Central memory CD8-positive, alpha-beta T cell (primary cell): ENCODE measurements at regions not wholly inside any gene's neighbourhood (a gene's known extent, or its start where the extent isn't known, plus 50 kb on each side); places are given as distances from the start of the nearest gene placed in this dataset.
A peak's percentile ranks its signal among the peaks of the same experiment; 100 is the strongest.
"Not testable (repeated sequence)": the region's sequence is repeated elsewhere in the genome, so short reads cannot be mapped to it uniquely, and the experiment has no call there.

Experiments
- ATAC-seq: fragments of 150-1000 bp; cut with Tn5 transposase; replicated peaks from 2 replicates; pipeline ENCODE4 v1.10.0; 2022; ENCODE audit warnings: mild to moderate bottlenecking, moderate FRiP score, moderate number of reproducible peaks; ENCODE audit not compliant: poor library complexity, severe bottlenecking; ENCODE audit errors: extremely low read depth
- DNase-seq, 2 donors: peaks; one replicate each; pipeline ENCODE4 v3.0.0; 2021; ENCODE audit warnings: low spot score in 2 of 2
- H3K27ac Mint-ChIP-seq: one replicate; pipeline ENCODE4 v1.8.0; 2022; ENCODE audit warnings: low read depth, mild to moderate bottlenecking, moderate library complexity, mixed read lengths
- H3K27me3 Mint-ChIP-seq: one replicate; pipeline ENCODE4 v1.8.0; 2022; ENCODE audit warnings: mixed read lengths
- H3K36me3 Mint-ChIP-seq: one replicate; pipeline ENCODE4 v1.8.0; 2022; ENCODE audit warnings: mild to moderate bottlenecking, moderate library complexity, mixed read lengths; ENCODE audit not compliant: insufficient read depth
- H3K4me1 Mint-ChIP-seq: one replicate; pipeline ENCODE4 v1.8.0; 2022; ENCODE audit warnings: mixed read lengths
- H3K4me3 Mint-ChIP-seq: one replicate; pipeline ENCODE4 v1.8.0; 2022; ENCODE audit warnings: mild to moderate bottlenecking, moderate library complexity, mixed read lengths
- H3K9me3 Mint-ChIP-seq: one replicate; pipeline ENCODE4 v1.8.0; 2022; ENCODE audit warnings: mixed read lengths

DNA sequence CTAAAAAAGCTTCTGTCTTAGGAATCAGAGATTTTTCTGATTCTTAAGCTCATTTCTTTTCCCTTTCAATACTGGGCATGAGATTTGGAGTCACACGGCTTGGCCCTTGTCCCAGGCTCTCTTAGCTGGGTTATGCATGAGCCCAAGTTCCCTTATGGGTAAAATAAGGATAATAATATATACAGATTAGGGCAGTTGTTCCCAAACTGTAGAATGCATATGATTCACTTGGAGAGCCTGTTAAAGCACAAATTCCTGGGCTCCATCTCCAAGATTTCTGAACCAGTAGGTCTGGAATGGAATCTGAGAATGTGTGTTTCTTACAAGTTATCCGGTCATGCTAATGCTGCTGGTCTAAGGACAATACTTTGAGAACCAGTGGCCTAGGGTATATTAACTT is 154.0 kb downstream of the REEP3 start:
- Mint-ChIP-seq H3K27ac (no peak overlapping the region), H3K27me3 (no peaks in the 10 kb centered on the region), H3K4me1 (no peaks in the 10 kb centered on the region), H3K36me3 (no peaks in the 10 kb centered on the region), H3K4me3 (no peak overlapping the region), H3K9me3 (no peaks in the 10 kb centered on the region)
- no peak for DNase-seq
- no peak for ATAC-seq

DNA sequence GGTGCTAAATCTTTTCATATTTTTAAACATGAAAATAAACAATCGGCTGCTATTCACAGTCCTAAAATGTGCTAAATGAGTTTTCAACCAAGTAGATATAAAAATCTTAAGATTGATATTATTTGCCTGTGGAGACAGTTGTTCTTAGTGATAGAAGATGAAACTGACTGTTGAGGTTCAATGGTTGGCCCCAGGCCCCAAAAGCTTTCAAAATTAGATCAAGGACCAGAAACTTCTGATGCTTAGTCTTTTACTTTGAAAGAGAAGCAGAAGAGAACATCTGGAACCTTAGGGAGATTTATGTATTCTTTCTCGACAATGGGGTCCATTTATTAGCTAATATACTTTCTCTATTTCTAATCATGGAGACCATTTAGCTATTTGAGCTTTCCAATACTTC is 155.8 kb downstream of the REEP3 start:
- DNase-seq (no peak), ATAC-seq (no peak)
- Mint-ChIP-seq H3K9me3 (no peaks in the 10 kb centered on the region), H3K27me3 (peaks cover 2% of the 10 kb centered on the region), H3K36me3 (no peaks in the 10 kb centered on the region), H3K27ac (no peak overlapping the region), H3K4me1 (no peaks in the 10 kb centered on the region), H3K4me3 (no peak overlapping the region)

- not testable (repeated sequence) for H3K9me3 Mint-ChIP-seq, H3K4me3 Mint-ChIP-seq, H3K27ac Mint-ChIP-seq, ATAC-seq, DNase-seq, H3K4me1 Mint-ChIP-seq, H3K36me3 Mint-ChIP-seq
- peaks cover 22% of the 10 kb centered on the region for H3K27me3 Mint-ChIP-seq
These were observed 159.3 kb downstream of the REEP3 start for GRCh38 chr10:63680545-63680944.

DNA sequence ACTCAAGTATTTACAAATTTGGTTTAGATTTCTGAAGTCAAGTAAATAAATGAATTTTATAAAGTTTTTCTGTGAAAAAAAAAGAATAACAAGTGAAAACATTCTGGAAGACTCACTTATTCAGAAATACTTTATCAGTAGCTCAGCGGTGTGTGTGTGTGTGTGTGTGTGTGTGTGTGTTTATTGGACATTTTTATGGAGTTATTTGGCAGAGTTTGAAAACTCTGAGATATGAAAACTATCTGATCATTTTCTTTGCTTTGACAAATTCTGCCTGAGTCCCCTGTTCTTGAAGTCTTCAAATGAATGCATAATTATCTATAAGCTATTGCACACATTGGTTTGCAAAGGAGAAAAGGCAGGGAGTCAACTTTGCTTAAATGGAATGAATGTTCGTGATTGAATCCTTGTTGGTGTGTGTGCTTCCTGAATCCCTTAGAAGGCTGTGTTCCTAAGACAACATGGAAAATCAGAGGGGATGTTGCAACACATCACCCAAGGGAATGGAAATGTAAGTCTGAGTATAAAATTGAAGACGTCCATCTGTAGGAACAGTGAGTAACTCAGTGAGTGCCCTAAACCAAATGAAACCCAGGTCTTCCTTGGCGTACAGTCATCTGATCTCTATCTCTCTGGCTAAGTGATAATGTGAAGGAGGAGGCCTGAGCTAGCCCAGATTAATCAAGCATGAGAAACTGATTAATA is 160.9 kb downstream of the REEP3 start:
- no peaks in the 10 kb centered on the region for H3K9me3 Mint-ChIP-seq
- DNase-seq (no peak), ATAC-seq (no peak)
- H3K36me3 Mint-ChIP-seq: no peaks in the 10 kb centered on the region
- no peak overlapping the region for H3K4me3 Mint-ChIP-seq
- H3K27ac Mint-ChIP-seq: peak overlapping the region; percentile 55
- H3K4me1 Mint-ChIP-seq: no peaks in the 10 kb centered on the region
- H3K27me3 Mint-ChIP-seq: peaks cover 38% of the 10 kb centered on the region

DNA sequence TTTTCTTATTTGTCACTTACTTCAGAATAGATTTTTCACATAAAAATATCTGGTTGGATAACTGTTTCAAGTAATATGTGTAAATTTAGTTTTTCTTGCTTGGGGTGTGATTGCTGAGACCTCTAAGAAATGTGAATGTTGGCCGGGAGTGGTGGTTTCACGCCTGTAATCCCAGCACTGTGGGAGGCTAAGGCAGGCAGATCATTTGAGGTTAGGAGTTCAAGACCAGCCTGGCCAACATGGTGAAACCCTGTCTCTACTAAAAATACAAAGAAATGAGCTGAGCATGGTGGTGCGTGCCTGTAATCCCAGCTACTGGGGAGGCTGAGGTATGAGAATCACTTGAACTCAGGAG is 161.5 kb downstream of the REEP3 start:
- not testable (repeated sequence) for DNase-seq, ATAC-seq, H3K4me3 Mint-ChIP-seq, H3K27ac Mint-ChIP-seq, H3K36me3 Mint-ChIP-seq, H3K4me1 Mint-ChIP-seq, H3K9me3 Mint-ChIP-seq
- H3K27me3 Mint-ChIP-seq: peaks cover 43% of the 10 kb centered on the region

DNA sequence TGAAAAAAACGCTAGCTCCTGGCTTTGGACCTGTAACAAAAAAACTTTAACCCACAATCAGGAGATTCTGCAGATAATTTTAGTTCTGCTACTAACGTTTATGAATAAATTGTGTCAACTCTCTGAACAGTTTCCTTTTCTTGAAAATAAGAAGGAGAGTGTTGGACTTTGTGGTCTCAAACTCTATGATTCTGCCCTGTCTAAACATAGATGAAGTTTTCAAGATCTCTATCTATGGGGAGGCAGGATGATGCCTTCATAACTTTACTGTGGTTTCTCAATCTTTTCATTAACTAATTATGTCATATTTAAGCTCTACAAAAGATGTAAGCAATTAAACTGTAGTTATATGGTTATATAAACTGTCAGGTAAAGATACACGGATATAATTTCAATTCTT is 162.0 kb downstream of the REEP3 start:
- Mint-ChIP-seq H3K27me3 (peaks cover 49% of the 10 kb centered on the region), H3K27ac (no peak overlapping the region), H3K4me1 (no peaks in the 10 kb centered on the region), H3K9me3 (no peaks in the 10 kb centered on the region), H3K4me3 (no peak overlapping the region), H3K36me3 (no peaks in the 10 kb centered on the region)
- ATAC-seq (no peak), DNase-seq (no peak)

- no peak for DNase-seq
- Mint-ChIP-seq H3K27ac (no peak overlapping the region), H3K4me3 (no peak overlapping the region), H3K36me3 (no peaks in the 10 kb centered on the region), H3K4me1 (no peaks in the 10 kb centered on the region), H3K27me3 (peaks cover 50% of the 10 kb centered on the region), H3K9me3 (no peaks in the 10 kb centered on the region)
- ATAC-seq: no peak
These were observed 162.5 kb downstream of the REEP3 start for GRCh38 chr10:63683686-63684085.

- ATAC-seq: no peak
- H3K27me3 Mint-ChIP-seq: peaks cover 50% of the 10 kb centered on the region
- no peaks in the 10 kb centered on the region for H3K36me3 Mint-ChIP-seq
- H3K4me1 Mint-ChIP-seq: no peaks in the 10 kb centered on the region
- no peak overlapping the region for H3K4me3 Mint-ChIP-seq
- no peaks in the 10 kb centered on the region for H3K9me3 Mint-ChIP-seq
- H3K27ac Mint-ChIP-seq: no peak overlapping the region
- no peak for DNase-seq
These were observed 163.2 kb downstream of the REEP3 start for GRCh38 chr10:63684257-63684936.

DNA sequence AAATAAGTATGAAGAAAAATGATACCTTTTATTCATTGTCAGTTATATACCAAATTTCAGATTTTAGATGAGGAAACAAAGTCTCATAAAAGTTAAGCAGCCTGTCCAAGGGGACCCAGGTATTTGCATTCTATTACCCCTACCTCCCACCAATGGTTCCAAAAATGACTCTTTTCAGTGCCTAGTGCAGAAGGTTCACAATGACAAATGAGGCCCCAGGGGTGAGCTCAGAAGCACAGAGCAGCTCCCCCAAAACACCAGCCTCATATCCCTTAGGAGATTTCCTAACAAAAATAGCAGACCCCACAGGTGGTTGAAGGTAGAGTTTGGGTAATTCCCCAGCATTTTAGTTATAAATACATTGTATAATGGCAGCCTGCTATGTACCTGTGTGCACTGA is 168.6 kb downstream of the REEP3 start:
- no peak for ATAC-seq
- H3K4me1 Mint-ChIP-seq: no peaks in the 10 kb centered on the region
- no peak overlapping the region for H3K4me3 Mint-ChIP-seq
- H3K27ac Mint-ChIP-seq: no peak overlapping the region
- H3K9me3 Mint-ChIP-seq: no peaks in the 10 kb centered on the region
- no peaks in the 10 kb centered on the region for H3K36me3 Mint-ChIP-seq
- peaks cover 36% of the 10 kb centered on the region for H3K27me3 Mint-ChIP-seq
- no peak for DNase-seq

GRCh38 chr10:63692220-63692896 is 171.2 kb downstream of the REEP3 start:
- ATAC-seq (no peak), DNase-seq (no peak)
- peaks cover 10% of the 10 kb centered on the region for H3K27me3 Mint-ChIP-seq
- H3K27ac Mint-ChIP-seq: no peak overlapping the region
- no peaks in the 10 kb centered on the region for H3K9me3 Mint-ChIP-seq
- no peaks in the 10 kb centered on the region for H3K36me3 Mint-ChIP-seq
- H3K4me1 Mint-ChIP-seq: no peaks in the 10 kb centered on the region
- no peak overlapping the region for H3K4me3 Mint-ChIP-seq

GRCh38 chr10:63693021-63693420 is 171.8 kb downstream of the REEP3 start:
- H3K36me3 Mint-ChIP-seq, H3K4me1 Mint-ChIP-seq, DNase-seq, H3K27ac Mint-ChIP-seq, ATAC-seq, H3K27me3 Mint-ChIP-seq, H3K9me3 Mint-ChIP-seq, H3K4me3 Mint-ChIP-seq: not testable (repeated sequence)

DNA sequence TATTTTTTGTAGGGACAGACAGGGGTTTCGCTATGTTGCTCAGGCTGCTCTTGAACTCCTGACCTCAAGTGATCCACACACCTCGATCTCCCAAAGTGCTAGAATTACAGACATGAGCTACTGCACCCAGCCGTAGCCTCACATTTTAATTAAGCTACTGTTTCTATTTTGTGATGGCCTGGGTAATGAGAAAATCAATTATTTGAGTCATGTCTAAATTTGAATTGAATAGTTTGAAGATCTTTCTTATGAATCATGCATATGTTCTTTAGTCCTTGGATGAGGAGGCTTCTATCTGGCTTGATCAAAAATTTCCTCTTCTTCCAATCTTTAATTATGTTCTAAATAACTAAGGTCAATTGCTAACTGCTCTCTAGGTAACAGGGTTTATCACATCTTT is 175.0 kb downstream of the REEP3 start:
- no peak overlapping the region for H3K4me3 Mint-ChIP-seq
- no peaks in the 10 kb centered on the region for H3K4me1 Mint-ChIP-seq
- no peaks in the 10 kb centered on the region for H3K9me3 Mint-ChIP-seq
- H3K36me3 Mint-ChIP-seq: no peaks in the 10 kb centered on the region
- no peak for ATAC-seq
- DNase-seq: no peak
- H3K27me3 Mint-ChIP-seq: no peaks in the 10 kb centered on the region
- no peak overlapping the region for H3K27ac Mint-ChIP-seq
